CD14-positive monocyte (primary cell): ENCODE measurements at regions not wholly inside any gene's neighbourhood (a gene's known extent, or its start where the extent isn't known, plus 50 kb on each side); places are given as distances from the start of the nearest gene placed in this dataset.

Experiments
- DNase-seq, 3 donors: peaks; one replicate each; pipeline ENCODE4 v3.0.0-alpha.2; 2011 to 2022
- H2AFZ ChIP-seq: 2 replicates; pipeline ENCODE4 v1.6.0; 2012; ENCODE audit warnings: mild to moderate bottlenecking, low read depth, low read length, inconsistent platforms; ENCODE audit not compliant: insufficient read depth, poor library complexity, severe bottlenecking
- H3K27ac ChIP-seq, 2 donors: 1 replicate in 1 of 2; 2 replicates in 1 of 2; pipeline ENCODE4 v1.5.1; 2012 to 2013; ENCODE audit warnings: low read length in 2 of 2, control low read depth in 1 of 2, inconsistent platforms in 1 of 2, low read depth in 1 of 2, mild to moderate bottlenecking in 1 of 2
- H3K27me3 ChIP-seq, 2 donors: one replicate each; pipeline versions ENCODE4 v1.6.0 to v1.6.1; 2011 to 2013; ENCODE audit warnings: low read length in 2 of 2; ENCODE audit not compliant: control insufficient read depth in 2 of 2, insufficient read depth in 2 of 2
- H3K36me3 ChIP-seq, 2 donors: replicated peaks in 1 of 2; 1 replicate in 1 of 2; 2 replicates in 1 of 2; pipeline versions ENCODE4 v1.5.1 to v1.6.1; 2012 to 2013; ENCODE audit warnings: low read length in 2 of 2, control low read depth in 1 of 2, inconsistent platforms in 1 of 2, mild to moderate bottlenecking in 1 of 2; ENCODE audit not compliant: insufficient read depth in 2 of 2, control insufficient read depth in 1 of 2
- H3K4me1 ChIP-seq, 2 donors: 1 replicate in 1 of 2; 2 replicates in 1 of 2; pipeline versions ENCODE4 v1.5.1 to v1.6.1; 2012 to 2013; ENCODE audit warnings: low read length in 2 of 2, control low read depth in 1 of 2, inconsistent platforms in 1 of 2, mild to moderate bottlenecking in 1 of 2, moderate library complexity in 1 of 2; ENCODE audit not compliant: insufficient read depth in 2 of 2, control insufficient read depth in 1 of 2
- H3K4me2 ChIP-seq: replicated peaks from 2 replicates; pipeline ENCODE3; 2012; ENCODE audit warnings: low read length, moderate library complexity, mild to moderate bottlenecking; ENCODE audit not compliant: poor library complexity, severe bottlenecking; ENCODE audit errors: extremely low read depth
- H3K4me3 ChIP-seq, 3 experiments: fragments of 200-600 bp in 1 of 3; sonication (generic) in 1 of 3; replicated peaks in 1 of 3; 1 replicate in 2 of 3; 2 replicates in 1 of 3; pipeline ENCODE4 v1.5.1; 2011 to 2013; ENCODE audit warnings: low read length in 3 of 3, mild to moderate bottlenecking in 3 of 3, control low read depth in 2 of 3, low read depth in 2 of 3, inconsistent platforms in 1 of 3, moderate library complexity in 1 of 3
- H3K79me2 ChIP-seq: 2 replicates; pipeline ENCODE4 v1.6.0; 2012; ENCODE audit warnings: mild to moderate bottlenecking, control low read depth, inconsistent platforms, low read length, moderate library complexity; ENCODE audit not compliant: insufficient read depth
- H3K9ac ChIP-seq: 2 replicates; pipeline ENCODE4 v1.6.0; 2017; ENCODE audit warnings: low read length, mild to moderate bottlenecking; ENCODE audit not compliant: insufficient read depth, poor library complexity, severe bottlenecking
- H3K9me3 ChIP-seq, 2 donors: replicated peaks in 1 of 2; 1 replicate in 1 of 2; 2 replicates in 1 of 2; pipeline versions ENCODE4 v1.5.1 to v1.6.1; 2012 to 2013; ENCODE audit warnings: low read length in 2 of 2, control low read depth in 1 of 2; ENCODE audit not compliant: control insufficient read depth in 1 of 2, insufficient read depth in 1 of 2
- H4K20me1 ChIP-seq: 2 replicates; pipeline ENCODE4 v1.6.0; 2012; ENCODE audit warnings: mild to moderate bottlenecking, low read length, control low read depth, moderate library complexity; ENCODE audit not compliant: insufficient read depth
- H3K27ac Mint-ChIP-seq, 7 donors: one replicate each; pipeline ENCODE4 v1.8.0; 2020; ENCODE audit warnings: mild to moderate bottlenecking in 7 of 7, mixed read lengths in 7 of 7, moderate library complexity in 6 of 7, inconsistent platforms in 2 of 7
- H3K27me3 Mint-ChIP-seq, 3 donors: one replicate each; pipeline ENCODE4 v1.8.0; 2021 to 2022; ENCODE audit warnings: low read depth in 3 of 3, mild to moderate bottlenecking in 3 of 3, mixed read lengths in 3 of 3, moderate library complexity in 3 of 3, inconsistent platforms in 1 of 3
- H3K36me3 Mint-ChIP-seq, 2 donors: one replicate each; pipeline ENCODE4 v1.8.0; 2020; ENCODE audit warnings: mixed read lengths in 2 of 2, inconsistent platforms in 1 of 2, mild to moderate bottlenecking in 1 of 2
- H3K4me1 Mint-ChIP-seq: one replicate; pipeline ENCODE4 v1.8.0; 2020; ENCODE audit warnings: mild to moderate bottlenecking, mixed read lengths
- H3K4me3 Mint-ChIP-seq, 2 donors: one replicate each; pipeline ENCODE4 v1.8.0; 2020; ENCODE audit warnings: mild to moderate bottlenecking in 2 of 2, mixed read lengths in 2 of 2, moderate library complexity in 1 of 2
- H3K9me3 Mint-ChIP-seq, 7 donors: one replicate each; pipeline ENCODE4 v1.8.0; 2020 to 2022; ENCODE audit warnings: mixed read lengths in 7 of 7, mild to moderate bottlenecking in 6 of 7, moderate library complexity in 6 of 7, inconsistent platforms in 2 of 7
- CTCF ChIP-seq: fragments of 200-600 bp; IDR thresholded peaks from one replicate; pipeline ENCODE4 v1.8.0; 2022; ENCODE audit warnings: antibody characterized with exemption, mild to moderate bottlenecking
- WGBS: methylation state at CpG from one replicate; pipeline ENCODE4 v1.1.5; 2013; ENCODE audit warnings: missing lambda C conversion rate; ENCODE audit not compliant: insufficient coverage; 5-methylcytosine and 5-hydroxymethylcytosine counted together
- intact Hi-C, 2 donors: fragments of 100-400 bp; cut with micrococcal nuclease; formaldehyde crosslinking; loops; one replicate each; pipeline versions ENCODE4 v1.15.0 to v1.15.1; 2023

- Histone ChIP-seq H3K79me2 (no peaks in the 10 kb centered on the region), H4K20me1 (no peaks in the 10 kb centered on the region), H3K4me1 (no peaks in the 10 kb centered on the region), H3K9ac (no peak overlapping the region), H3K4me3 (no peak overlapping the region), H3K36me3 (no peaks in the 10 kb centered on the region), H3K27me3 (no peaks in the 10 kb centered on the region), H3K27ac (no peak overlapping the region), H3K4me2 (no peak overlapping the region), H3K9me3 (no peaks in the 10 kb centered on the region), H2AFZ (no peak overlapping the region)
- no peak for DNase-seq
- H3K9me3 Mint-ChIP-seq = peaks cover 0 to 4% (median 2%) of the 10 kb centered on the region in 7 donors
- no peak for TF ChIP-seq CTCF
- H3K27ac Mint-ChIP-seq = no peak overlapping the region
- no CpG with 5 or more reads among the region's 1 CpG for WGBS
- no peak overlapping the region for H3K4me3 Mint-ChIP-seq
- H3K36me3 Mint-ChIP-seq = no peaks in the 10 kb centered on the region
- H3K27me3 Mint-ChIP-seq = no peaks in the 10 kb centered on the region
- intact Hi-C loops = no loop called here
- H3K4me1 Mint-ChIP-seq = no peaks in the 10 kb centered on the region
Measured at GRCh38 chr5:84682531-84682930, 297.9 kb upstream of the EDIL3 start.

GRCh38 chr5:84680908-84681307 is 296.2 kb upstream of the EDIL3 start:
- H4K20me1 ChIP-seq = no peaks in the 10 kb centered on the region
- no peaks in the 10 kb centered on the region for H3K27me3 ChIP-seq
- no peak overlapping the region for H3K4me2 ChIP-seq
- Mint-ChIP-seq H3K4me1 (no peaks in the 10 kb centered on the region), H3K9me3 (peaks cover 0 to 2% (median 0%) of the 10 kb centered on the region in 7 donors), H3K36me3 (no peaks in the 10 kb centered on the region), H3K27ac (no peak overlapping the region), H3K27me3 (no peaks in the 10 kb centered on the region), H3K4me3 (no peak overlapping the region)
- intact Hi-C loops = no loop called here
- H3K27ac ChIP-seq = no peak overlapping the region
- no peak for TF ChIP-seq CTCF
- H3K9ac ChIP-seq = no peak overlapping the region
- H2AFZ ChIP-seq = no peak overlapping the region
- no peak overlapping the region for H3K4me3 ChIP-seq
- no peaks in the 10 kb centered on the region for H3K36me3 ChIP-seq
- DNase-seq = no peak
- H3K4me1 ChIP-seq = no peaks in the 10 kb centered on the region
- no peaks in the 10 kb centered on the region for H3K79me2 ChIP-seq
- H3K9me3 ChIP-seq = no peaks in the 10 kb centered on the region
